ENCODE measurements at regions not wholly inside any gene's neighbourhood (a gene's known extent, or its start where the extent isn't known, plus 50 kb on each side); places are given as distances from the start of the nearest gene placed in this dataset.

DNA sequence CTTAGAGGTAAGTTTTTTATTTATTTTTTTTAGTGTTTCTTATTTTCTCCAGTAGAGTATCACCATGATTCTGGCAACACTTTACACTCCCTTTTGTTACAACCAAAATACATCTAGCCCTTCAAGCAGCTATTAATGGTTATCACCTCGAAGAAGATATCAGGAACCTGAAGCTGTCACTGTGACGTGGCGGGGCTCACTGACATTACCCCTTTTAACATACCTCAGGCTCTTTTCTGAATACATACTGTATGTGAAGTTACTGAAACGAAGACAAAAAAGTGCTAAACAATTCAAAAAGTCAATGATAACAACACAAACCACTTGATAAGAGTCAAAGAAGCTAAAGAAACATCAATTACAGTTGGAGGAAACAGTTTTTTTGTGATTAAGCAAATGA, 1218.7 kb downstream of the EFNB2 start:
- Histone ChIP-seq H3K9ac (ENCODE audit: low read length in 5 of 5) (no peak overlapping the region), H3K9me3 (ENCODE audit: control insufficient read depth in 5 of 5, low read length in 5 of 5) (no peaks in the 10 kb centered on the region), H3K4me1 (ENCODE audit: control insufficient read depth in 5 of 5, insufficient read depth in 5 of 5, low read length in 5 of 5) (no peaks in the 10 kb centered on the region), H3K27me3 (ENCODE audit: control insufficient read depth in 5 of 5, insufficient read depth in 4 of 5, low read length in 5 of 5) (no peaks in the 10 kb centered on the region), H3K36me3 (ENCODE audit: control insufficient read depth in 5 of 5, insufficient read depth in 5 of 5, low read length in 5 of 5) (no peaks in the 10 kb centered on the region), H3K4me3 (ENCODE audit: low read depth in 1 of 5, low read length in 5 of 5) (no peak overlapping the region), H3K27ac (ENCODE audit: low read depth, low read length) (no peak overlapping the region)

DNA sequence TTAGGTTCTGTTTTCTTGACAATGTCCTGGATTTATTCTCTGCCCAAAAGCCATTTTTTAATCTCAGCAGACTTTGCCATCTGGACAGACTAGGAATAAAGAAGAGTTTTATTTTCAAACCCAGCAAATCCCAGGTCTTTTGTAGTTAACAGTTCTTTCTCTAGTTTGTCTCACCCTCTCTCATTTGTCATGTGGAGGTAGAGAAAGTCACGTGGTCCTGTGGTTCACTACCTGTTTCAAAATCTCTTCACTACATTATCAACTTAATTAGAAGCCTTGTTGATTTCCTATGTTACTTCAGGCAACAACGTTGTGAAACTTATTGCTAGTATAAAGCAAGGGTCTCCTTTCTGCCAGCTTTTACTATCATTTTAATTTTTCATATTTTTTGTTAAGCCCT, 1222.6 kb downstream of the EFNB2 start:
- no peaks in the 10 kb centered on the region for H3K36me3 ChIP-seq (ENCODE audit: control insufficient read depth in 5 of 5, insufficient read depth in 5 of 5, low read length in 5 of 5)

DNA sequence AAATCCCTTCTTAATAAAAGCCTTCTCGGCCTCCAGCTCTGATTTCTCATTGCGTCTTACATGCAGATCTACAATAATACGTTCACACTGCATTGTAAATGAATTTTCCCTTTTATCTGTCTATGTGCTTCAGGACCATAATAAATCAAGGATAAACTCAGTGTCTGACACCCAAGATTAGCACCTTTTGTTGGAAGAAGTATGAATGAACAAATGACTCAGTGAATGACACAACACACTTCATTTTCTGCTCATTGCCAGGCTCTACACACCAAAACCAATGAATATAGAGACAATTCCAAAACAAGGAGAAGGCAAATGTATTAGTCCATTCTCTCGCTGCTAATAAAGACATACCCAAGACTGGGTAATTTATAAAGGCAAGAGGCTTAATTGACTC, 1224.4 kb downstream of the EFNB2 start:
- peaks cover 0 to 3% (median 0%) of the 10 kb centered on the region in 5 donors for H3K9me3 ChIP-seq (ENCODE audit: control insufficient read depth in 5 of 5, low read length in 5 of 5)
- H3K27me3 ChIP-seq (ENCODE audit: control insufficient read depth in 5 of 5, insufficient read depth in 4 of 5, low read length in 5 of 5): no peaks in the 10 kb centered on the region
- H3K36me3 ChIP-seq (ENCODE audit: control insufficient read depth in 5 of 5, insufficient read depth in 5 of 5, low read length in 5 of 5): no peaks in the 10 kb centered on the region
- no peak overlapping the region for H3K4me3 ChIP-seq (ENCODE audit: low read depth in 1 of 5, low read length in 5 of 5)
- H3K4me1 ChIP-seq (ENCODE audit: control insufficient read depth in 5 of 5, insufficient read depth in 5 of 5, low read length in 5 of 5): no peaks in the 10 kb centered on the region
- H3K27ac ChIP-seq (ENCODE audit: low read depth, low read length): no peak overlapping the region
- H3K9ac ChIP-seq (ENCODE audit: low read length in 5 of 5): no peak overlapping the region

More for the DNA sequence above, 1222.6 kb downstream of the EFNB2 start:
- H3K9ac ChIP-seq (ENCODE audit: low read length in 5 of 5): no peak overlapping the region
- no peaks in the 10 kb centered on the region for H3K27me3 ChIP-seq (ENCODE audit: control insufficient read depth in 5 of 5, insufficient read depth in 4 of 5, low read length in 5 of 5)
- no peak overlapping the region for H3K27ac ChIP-seq (ENCODE audit: low read depth, low read length)
- H3K4me1 ChIP-seq (ENCODE audit: control insufficient read depth in 5 of 5, insufficient read depth in 5 of 5, low read length in 5 of 5): no peaks in the 10 kb centered on the region
- H3K9me3 ChIP-seq (ENCODE audit: control insufficient read depth in 5 of 5, low read length in 5 of 5): peaks cover 0 to 3% (median 0%) of the 10 kb centered on the region in 5 donors
- H3K4me3 ChIP-seq (ENCODE audit: low read depth in 1 of 5, low read length in 5 of 5): no peak overlapping the region

- H3K4me1 ChIP-seq (ENCODE audit: control insufficient read depth in 5 of 5, insufficient read depth in 5 of 5, low read length in 5 of 5): no peaks in the 10 kb centered on the region
- no peak overlapping the region for H3K9ac ChIP-seq (ENCODE audit: low read length in 5 of 5)
- peaks cover 0 to 3% (median 0%) of the 10 kb centered on the region in 5 donors for H3K9me3 ChIP-seq (ENCODE audit: control insufficient read depth in 5 of 5, low read length in 5 of 5)
- H3K36me3 ChIP-seq (ENCODE audit: control insufficient read depth in 5 of 5, insufficient read depth in 5 of 5, low read length in 5 of 5): no peaks in the 10 kb centered on the region
- H3K4me3 ChIP-seq (ENCODE audit: low read depth in 1 of 5, low read length in 5 of 5): no peak overlapping the region
- no peak overlapping the region for H3K27ac ChIP-seq (ENCODE audit: low read depth, low read length)
- no peaks in the 10 kb centered on the region for H3K27me3 ChIP-seq (ENCODE audit: control insufficient read depth in 5 of 5, insufficient read depth in 4 of 5, low read length in 5 of 5)
Observed at GRCh38 chr13:105307776-105308175, 1227.7 kb downstream of the EFNB2 start.

DNA sequence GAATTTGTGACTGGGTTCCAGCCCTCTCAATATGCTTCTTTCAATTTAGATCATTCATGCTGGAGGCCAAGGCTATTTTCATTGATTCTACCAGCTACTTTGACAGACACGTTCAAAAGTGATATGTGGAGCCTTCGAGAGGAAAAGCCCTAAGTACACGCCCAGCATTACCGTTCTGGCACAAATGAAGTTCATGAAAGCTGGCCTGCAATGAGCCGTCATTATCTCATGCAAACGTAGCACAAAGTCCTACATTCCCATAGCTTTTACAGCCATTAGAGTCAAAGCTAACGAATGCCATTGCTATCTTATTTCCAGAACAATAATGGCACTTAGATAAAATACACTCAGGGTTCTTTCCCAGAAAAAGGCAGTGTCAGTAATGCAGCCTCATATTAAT, 1237.6 kb downstream of the EFNB2 start:
- H3K27ac ChIP-seq (ENCODE audit: low read depth, low read length): no peak overlapping the region
- H3K36me3 ChIP-seq (ENCODE audit: control insufficient read depth in 5 of 5, insufficient read depth in 5 of 5, low read length in 5 of 5): no peaks in the 10 kb centered on the region
- H3K9ac ChIP-seq (ENCODE audit: low read length in 5 of 5): no peak overlapping the region
- no peaks in the 10 kb centered on the region for H3K27me3 ChIP-seq (ENCODE audit: control insufficient read depth in 5 of 5, insufficient read depth in 4 of 5, low read length in 5 of 5)
- no peaks in the 10 kb centered on the region for H3K9me3 ChIP-seq (ENCODE audit: control insufficient read depth in 5 of 5, low read length in 5 of 5)
- no peaks in the 10 kb centered on the region for H3K4me1 ChIP-seq (ENCODE audit: control insufficient read depth in 5 of 5, insufficient read depth in 5 of 5, low read length in 5 of 5)
- no peak overlapping the region for H3K4me3 ChIP-seq (ENCODE audit: low read depth in 1 of 5, low read length in 5 of 5)

GRCh38 chr13:105291987-105292386, 1243.5 kb downstream of the EFNB2 start:
- H3K27me3 ChIP-seq (ENCODE audit: control insufficient read depth in 5 of 5, insufficient read depth in 4 of 5, low read length in 5 of 5): no peaks in the 10 kb centered on the region
- no peak overlapping the region for H3K27ac ChIP-seq (ENCODE audit: low read depth, low read length)
- no peaks in the 10 kb centered on the region for H3K36me3 ChIP-seq (ENCODE audit: control insufficient read depth in 5 of 5, insufficient read depth in 5 of 5, low read length in 5 of 5)
- H3K9me3 ChIP-seq (ENCODE audit: control insufficient read depth in 5 of 5, low read length in 5 of 5): peaks cover 0 to 2% (median 0%) of the 10 kb centered on the region in 5 donors
- no peak overlapping the region for H3K4me3 ChIP-seq (ENCODE audit: low read depth in 1 of 5, low read length in 5 of 5)
- H3K4me1 ChIP-seq (ENCODE audit: control insufficient read depth in 5 of 5, insufficient read depth in 5 of 5, low read length in 5 of 5): peaks cover 0 to 2% (median 0%) of the 10 kb centered on the region in 5 donors
- H3K9ac ChIP-seq (ENCODE audit: low read length in 5 of 5): no peak overlapping the region

GRCh38 chr13:105290596-105290995, 1244.9 kb downstream of the EFNB2 start:
- no peak overlapping the region for H3K27ac ChIP-seq (ENCODE audit: low read depth, low read length)
- no peak overlapping the region for H3K9ac ChIP-seq (ENCODE audit: low read length in 5 of 5)
- H3K4me1 ChIP-seq (ENCODE audit: control insufficient read depth in 5 of 5, insufficient read depth in 5 of 5, low read length in 5 of 5): peaks cover 0 to 2% (median 0%) of the 10 kb centered on the region in 5 donors
- H3K36me3 ChIP-seq (ENCODE audit: control insufficient read depth in 5 of 5, insufficient read depth in 5 of 5, low read length in 5 of 5): no peaks in the 10 kb centered on the region
- H3K4me3 ChIP-seq (ENCODE audit: low read depth in 1 of 5, low read length in 5 of 5): no peak overlapping the region
- no peaks in the 10 kb centered on the region for H3K27me3 ChIP-seq (ENCODE audit: control insufficient read depth in 5 of 5, insufficient read depth in 4 of 5, low read length in 5 of 5)
- H3K9me3 ChIP-seq (ENCODE audit: control insufficient read depth in 5 of 5, low read length in 5 of 5): peaks cover 0 to 2% (median 0%) of the 10 kb centered on the region in 5 donors

GRCh38 chr13:105285526-105285925, 1249.9 kb downstream of the EFNB2 start:
- no peak overlapping the region for H3K27ac ChIP-seq (ENCODE audit: low read depth, low read length)
- no peak overlapping the region for H3K4me3 ChIP-seq (ENCODE audit: low read depth in 1 of 5, low read length in 5 of 5)
- H3K36me3 ChIP-seq (ENCODE audit: control insufficient read depth in 5 of 5, insufficient read depth in 5 of 5, low read length in 5 of 5): no peaks in the 10 kb centered on the region
- H3K27me3 ChIP-seq (ENCODE audit: control insufficient read depth in 5 of 5, insufficient read depth in 4 of 5, low read length in 5 of 5): no peaks in the 10 kb centered on the region
- no peak overlapping the region for H3K9ac ChIP-seq (ENCODE audit: low read length in 5 of 5)
- H3K9me3 ChIP-seq (ENCODE audit: control insufficient read depth in 5 of 5, low read length in 5 of 5): peaks cover 0 to 2% (median 0%) of the 10 kb centered on the region in 5 donors
- H3K4me1 ChIP-seq (ENCODE audit: control insufficient read depth in 5 of 5, insufficient read depth in 5 of 5, low read length in 5 of 5): peaks cover 0 to 2% (median 0%) of the 10 kb centered on the region in 5 donors

- no peak overlapping the region for H3K27ac ChIP-seq (ENCODE audit: low read depth, low read length)
- H3K4me3 ChIP-seq (ENCODE audit: low read depth in 1 of 5, low read length in 5 of 5): no peak overlapping the region
- peaks cover 0 to 2% (median 0%) of the 10 kb centered on the region in 5 donors for H3K4me1 ChIP-seq (ENCODE audit: control insufficient read depth in 5 of 5, insufficient read depth in 5 of 5, low read length in 5 of 5)
- peaks cover 0 to 2% (median 0%) of the 10 kb centered on the region in 5 donors for H3K9me3 ChIP-seq (ENCODE audit: control insufficient read depth in 5 of 5, low read length in 5 of 5)
- H3K36me3 ChIP-seq (ENCODE audit: control insufficient read depth in 5 of 5, insufficient read depth in 5 of 5, low read length in 5 of 5): no peaks in the 10 kb centered on the region
- no peaks in the 10 kb centered on the region for H3K27me3 ChIP-seq (ENCODE audit: control insufficient read depth in 5 of 5, insufficient read depth in 4 of 5, low read length in 5 of 5)
- H3K9ac ChIP-seq (ENCODE audit: low read length in 5 of 5): no peak overlapping the region
Observed at GRCh38 chr13:105282406-105283285, 1252.8 kb downstream of the EFNB2 start.

GRCh38 chr13:105278943-105279381, 1256.5 kb downstream of the EFNB2 start:
- Histone ChIP-seq H3K9ac (ENCODE audit: low read length in 5 of 5) (no peak overlapping the region), H3K27ac (ENCODE audit: low read depth, low read length) (no peak overlapping the region), H3K4me3 (ENCODE audit: low read depth in 1 of 5, low read length in 5 of 5) (no peak overlapping the region), H3K9me3 (ENCODE audit: control insufficient read depth in 5 of 5, low read length in 5 of 5) (no peaks in the 10 kb centered on the region), H3K36me3 (ENCODE audit: control insufficient read depth in 5 of 5, insufficient read depth in 5 of 5, low read length in 5 of 5) (no peaks in the 10 kb centered on the region), H3K4me1 (ENCODE audit: control insufficient read depth in 5 of 5, insufficient read depth in 5 of 5, low read length in 5 of 5) (no peaks in the 10 kb centered on the region), H3K27me3 (ENCODE audit: control insufficient read depth in 5 of 5, insufficient read depth in 4 of 5, low read length in 5 of 5) (no peaks in the 10 kb centered on the region)

All from subcutaneous abdominal adipose tissue (tissue), 5 donors.